IMR-90 (cell line): ENCODE measurements at regions not wholly inside any gene's neighbourhood (a gene's known extent, or its start where the extent isn't known, plus 50 kb on each side); places are given as distances from the start of the nearest gene placed in this dataset.

ENCODE experiments used
- ATAC-seq: fragments of 200-7000 bp; cut with Tn5 transposase; 2 replicates; pipeline ENCODE4 v1.9.1; 2020; ENCODE audit warnings: low read depth, mild to moderate bottlenecking, moderate library complexity
- BruUV-seq: library from RNA; stranded (reverse); fragments of 400-500 nt; replicated peaks from 2 replicates; lab custom pipeline; 2021; lab: Mats Ljungman, UMichigan
- CTCF ChIA-PET: fragments of 300-600 bp; formaldehyde crosslinking; extraction: SDS; loops from one replicate; lab custom pipeline; 2021; ENCODE audit warnings: antibody characterized with exemption; lab: Yijun Ruan, JAX
- POLR2A ChIA-PET: fragments of 300-600 bp; sonication (Branson Sonifier 250); formaldehyde crosslinking; loops from one replicate; lab custom pipeline; 2022; ENCODE audit warnings: antibody characterized with exemption; ENCODE audit not compliant: unreplicated experiment; lab: Charles Lee
- DNase-seq: peaks from one replicate; pipeline ENCODE4 v3.0.0; 2013
- H2AFZ ChIP-seq: replicated peaks from 2 replicates; pipeline ENCODE3; 2013; ENCODE audit warnings: low read length, mild to moderate bottlenecking; ENCODE audit not compliant: poor library complexity
- H2AK5ac ChIP-seq: 2 replicates; pipeline ENCODE4 v1.6.1; 2013; ENCODE audit warnings: low read depth, low read length, inconsistent platforms
- H2AK9ac ChIP-seq: replicated peaks from 2 replicates; pipeline ENCODE3; 2013; ENCODE audit warnings: mild to moderate bottlenecking, low read depth, low read length, moderate library complexity; ENCODE audit not compliant: poor library complexity
- H2BK120ac ChIP-seq: 2 replicates; pipeline ENCODE4 v1.6.1; 2013; ENCODE audit warnings: low read depth, low read length, inconsistent platforms
- H2BK15ac ChIP-seq: 3 replicates; pipeline ENCODE4 v1.6.1; 2013; ENCODE audit warnings: low read depth, low read length, inconsistent platforms
- H2BK20ac ChIP-seq: 2 replicates; pipeline ENCODE4 v1.6.1; 2013; ENCODE audit warnings: low read depth, mild to moderate bottlenecking, inconsistent platforms, low read length, moderate library complexity
- H2BK5ac ChIP-seq: 2 replicates; pipeline ENCODE4 v1.6.1; 2013; ENCODE audit warnings: mild to moderate bottlenecking, low read depth, low read length, inconsistent platforms; ENCODE audit not compliant: poor library complexity, severe bottlenecking
- H3K14ac ChIP-seq: replicated peaks from 2 replicates; pipeline ENCODE4 v1.6.1; 2013; ENCODE audit warnings: low read depth, low read length, inconsistent platforms
- H3K18ac ChIP-seq: 2 replicates; pipeline ENCODE4 v1.6.1; 2013; ENCODE audit warnings: low read depth, low read length, control low read depth
- H3K23ac ChIP-seq: 2 replicates; pipeline ENCODE4 v1.6.1; 2013; ENCODE audit warnings: low read depth, low read length, inconsistent platforms
- H3K27ac ChIP-seq: 2 replicates; pipeline ENCODE4 v1.5.1; 2013; ENCODE audit warnings: mild to moderate bottlenecking, control low read depth, low read length; ENCODE audit not compliant: insufficient read depth
- H3K27me3 ChIP-seq: 2 replicates; pipeline ENCODE4 v1.6.1; 2013; ENCODE audit warnings: low read length; ENCODE audit not compliant: control insufficient read depth, insufficient read depth
- H3K36me3 ChIP-seq: 2 replicates; pipeline ENCODE4 v1.6.1; 2013; ENCODE audit warnings: low read length, mixed read lengths; ENCODE audit not compliant: control insufficient read depth, insufficient read depth
- H3K4ac ChIP-seq: 2 replicates; pipeline ENCODE4 v1.6.1; 2013; ENCODE audit warnings: low read depth, low read length, inconsistent platforms
- H3K4me1 ChIP-seq: 2 replicates; pipeline ENCODE4 v1.6.1; 2013; ENCODE audit warnings: low read length, mixed read lengths; ENCODE audit not compliant: control insufficient read depth, insufficient read depth
- H3K4me2 ChIP-seq: 2 replicates; pipeline ENCODE4 v1.6.1; 2013; ENCODE audit warnings: low read depth, mild to moderate bottlenecking, control low read depth, low read length, moderate library complexity
- H3K4me3 ChIP-seq: 2 replicates; pipeline ENCODE4 v1.5.1; 2013; ENCODE audit warnings: low read depth, mild to moderate bottlenecking, control low read depth, low read length, moderate library complexity; ENCODE audit not compliant: insufficient read depth
- H3K56ac ChIP-seq: 2 replicates; pipeline ENCODE4 v1.6.1; 2013; ENCODE audit warnings: low read length, inconsistent platforms; ENCODE audit not compliant: insufficient read depth; ENCODE audit errors: extremely low read depth
- H3K79me1 ChIP-seq, 2 experiments: 2 replicates each; pipeline ENCODE4 v1.6.1; 2013; ENCODE audit warnings: low read length in 2 of 2, inconsistent platforms in 1 of 2, low read depth in 1 of 2
- H3K9ac ChIP-seq: 2 replicates; pipeline ENCODE4 v1.6.1; 2013; ENCODE audit warnings: low read depth, low read length, control low read depth
- H3K9me1 ChIP-seq: 2 replicates; pipeline ENCODE4 v1.6.1; 2013; ENCODE audit warnings: low read length, inconsistent platforms; ENCODE audit not compliant: insufficient read depth
- H3K9me3 ChIP-seq: 2 replicates; pipeline ENCODE4 v1.6.1; 2013; ENCODE audit warnings: low read length; ENCODE audit not compliant: control insufficient read depth, insufficient read depth
- H4K20me1 ChIP-seq: 2 replicates; pipeline ENCODE4 v1.6.1; 2013; ENCODE audit warnings: low read length, inconsistent platforms; ENCODE audit not compliant: insufficient read depth
- H4K5ac ChIP-seq: 2 replicates; pipeline ENCODE4 v1.6.1; 2013; ENCODE audit warnings: mild to moderate bottlenecking, low read depth, low read length, control low read depth
- H4K8ac ChIP-seq, 2 experiments: 2 replicates each; pipeline ENCODE4 v1.6.1; 2013; ENCODE audit warnings: low read depth in 2 of 2, low read length in 2 of 2, control low read depth in 1 of 2, inconsistent platforms in 1 of 2
- H4K91ac ChIP-seq: 2 replicates; pipeline ENCODE4 v1.6.1; 2013; ENCODE audit warnings: low read depth, low read length, inconsistent platforms; ENCODE audit not compliant: insufficient read depth
- BHLHE40 ChIP-seq: fragments of 150-350 bp; IDR thresholded peaks from 2 replicates; pipeline ENCODE4 v1.6.1; 2016; ENCODE audit warnings: mild to moderate bottlenecking, low read depth, low read length
- CEBPB ChIP-seq: IDR thresholded peaks from 2 replicates; pipeline ENCODE4 v1.6.1; 2012; ENCODE audit warnings: low read depth, low read length, improper control_type of control experiment
- CHD1 ChIP-seq: IDR thresholded peaks from 2 replicates; pipeline ENCODE4 v1.6.1; 2012; ENCODE audit warnings: low read depth, low read length, improper control_type of control experiment
- CTCF ChIP-seq: conservative IDR thresholded peaks from 2 replicates; pipeline ENCODE4 v1.5.1; 2012; ENCODE audit warnings: mild to moderate bottlenecking, low read depth, low read length, improper control_type of control experiment
- ELK1 ChIP-seq: fragments of 150-350 bp; IDR thresholded peaks from 2 replicates; pipeline ENCODE4 v1.6.1; 2016; ENCODE audit warnings: low read depth, mild to moderate bottlenecking, low read length, moderate library complexity, borderline replicate concordance
- FOS ChIP-seq: fragments of 150-350 bp; IDR thresholded peaks from 2 replicates; pipeline ENCODE4 v1.6.1; 2016; ENCODE audit warnings: low read depth, low read length
- MAFK ChIP-seq: IDR thresholded peaks from 2 replicates; pipeline ENCODE4 v1.6.1; 2012; ENCODE audit warnings: low read depth, low read length, improper control_type of control experiment
- MAZ ChIP-seq: IDR thresholded peaks from 2 replicates; pipeline ENCODE4 v1.6.1; 2012; ENCODE audit warnings: low read depth, mild to moderate bottlenecking, low read length, improper control_type of control experiment, moderate library complexity, borderline replicate concordance
- MXI1 ChIP-seq: IDR thresholded peaks from 2 replicates; pipeline ENCODE4 v1.6.1; 2012; ENCODE audit warnings: low read depth, mild to moderate bottlenecking, low read length, moderate library complexity, borderline replicate concordance
- NFE2L2 ChIP-seq: fragments of 150-350 bp; IDR thresholded peaks from 2 replicates; pipeline ENCODE4 v1.6.1; 2016; ENCODE audit warnings: low read depth, mild to moderate bottlenecking, low read length
- POLR2A ChIP-seq: IDR thresholded peaks from 2 replicates; pipeline ENCODE4 v1.6.1; 2012; ENCODE audit warnings: mild to moderate bottlenecking, low read depth, low read length
- RAD21 ChIP-seq: IDR thresholded peaks from 2 replicates; pipeline ENCODE4 v1.6.1; 2012; ENCODE audit warnings: low read length, improper control_type of control experiment
- RCOR1 ChIP-seq: IDR thresholded peaks from 2 replicates; pipeline ENCODE4 v1.6.1; 2012; ENCODE audit warnings: mild to moderate bottlenecking, low read length, improper control_type of control experiment; ENCODE audit not compliant: insufficient replicate concordance
- RFX5 ChIP-seq: IDR thresholded peaks from 2 replicates; pipeline ENCODE4 v1.8.0; 2012; ENCODE audit warnings: low read depth, mild to moderate bottlenecking, low read length, moderate library complexity
- SMC3 ChIP-seq: fragments of 150-350 bp; IDR thresholded peaks from 2 replicates; pipeline ENCODE4 v1.6.1; 2016; ENCODE audit warnings: low read depth, mild to moderate bottlenecking, antibody characterized with exemption, low read length, moderate library complexity
- USF2 ChIP-seq: fragments of 150-350 bp; IDR thresholded peaks from 2 replicates; pipeline ENCODE4 v1.6.1; 2017; ENCODE audit warnings: mild to moderate bottlenecking, antibody characterized with exemption, low read length, low read depth
- WGBS, 2 experiments: methylation state at CpG; one replicate each; pipeline versions ENCODE4 v1.1.5 to v1.1.7; 2013; ENCODE audit warnings: missing lambda C conversion rate in 2 of 2; ENCODE audit not compliant: insufficient read length in 1 of 2; ENCODE audit errors: extremely low coverage in 2 of 2; 5-methylcytosine and 5-hydroxymethylcytosine counted together
- dilution Hi-C: fragments of 300-500 bp; cut with HindIII; formaldehyde crosslinking; loops from one replicate; pipeline ENCODE4 v1.14.3; 2018; ENCODE audit warnings: low sequenced_read_pairs; ENCODE audit not compliant: unreplicated experiment
- in situ Hi-C: fragments of 300-500 bp; cut with MboI; formaldehyde crosslinking; loops from 3 replicates; pipeline ENCODE4 v1.14.3; 2019; ENCODE audit warnings: low sequenced_read_pairs, inconsistent platforms, mixed read lengths
- intact Hi-C: fragments of 100-400 bp; cut with micrococcal nuclease; formaldehyde crosslinking; loops from 2 replicates; pipeline ENCODE4 v1.10.0; 2022

- no peak overlapping the region for H4K8ac ChIP-seq
- H3K9ac ChIP-seq: no peak overlapping the region
- no peak overlapping the region for H2AFZ ChIP-seq
- ATAC-seq (no peak), DNase-seq (no peak)
- H3K4ac ChIP-seq: no peak overlapping the region
- no peak overlapping the region for H3K4me3 ChIP-seq
- H4K5ac ChIP-seq: no peak overlapping the region
- TF ChIP-seq RAD21 (no peak), NFE2L2 (no peak), RFX5 (no peak), CTCF (no peak), FOS (no peak), ELK1 (no peak), SMC3 (no peak), MAFK (no peak), BHLHE40 (no peak), POLR2A (no peak), MAZ (no peak), USF2 (no peak), CHD1 (no peak), RCOR1 (no peak), MXI1 (no peak), CEBPB (no peak)
- H3K27ac ChIP-seq: no peak overlapping the region
- H3K4me2 ChIP-seq: no peak overlapping the region
- H2BK20ac ChIP-seq: no peak overlapping the region
- ChIA-PET CTCF (no interaction called here), POLR2A (no interaction called here)
- no peak overlapping the region for H4K91ac ChIP-seq
- no peaks in the 10 kb centered on the region for H4K20me1 ChIP-seq
- WGBS, 2 experiments: 60% methylated on average over 9 of the region's 16 CpGs; no CpG with 5 or more reads in 1 of the 2 experiments
- dilution Hi-C loops: no loop called here
- peaks cover 59% of the 10 kb centered on the region for H3K9me3 ChIP-seq
- no peaks in the 10 kb centered on the region for H3K27me3 ChIP-seq
- H2AK9ac ChIP-seq: no peak overlapping the region
- no peaks in the 10 kb centered on the region for H3K4me1 ChIP-seq
- no peaks in the 10 kb centered on the region for H3K9me1 ChIP-seq
- H3K18ac ChIP-seq: no peak overlapping the region
- intact Hi-C loops: no loop called here
- no peak overlapping the region for H3K56ac ChIP-seq
- no TSS peak for BruUV-seq
- no peak overlapping the region for H3K23ac ChIP-seq
- H2BK5ac ChIP-seq: no peak overlapping the region
- no peaks in the 10 kb centered on the region for H3K79me1 ChIP-seq
- in situ Hi-C loops: no loop called here
- no peak overlapping the region for H2BK120ac ChIP-seq
- no peak overlapping the region for H3K14ac ChIP-seq
- no peak overlapping the region for H2BK15ac ChIP-seq
- no peaks in the 10 kb centered on the region for H3K36me3 ChIP-seq
- H2AK5ac ChIP-seq: no peak overlapping the region
These were observed 131.5 kb upstream of the SPACA7 start for GRCh38 chr13:112244495-112245177.
